Activated CD4-positive, alpha-beta T cell treated with anti-CD3 and anti-CD28 coated beads, Interleukin-2, amount 10 ng/mL, durations not matched to agents 24 days and 14 days (primary cell): ENCODE measurements at regions not wholly inside any gene's neighbourhood (a gene's known extent, or its start where the extent isn't known, plus 50 kb on each side); places are given as distances from the start of the nearest gene placed in this dataset.

Experiments used
- DNase-seq: peaks from one replicate; pipeline ENCODE4 v3.0.0; 2022
- H3K27ac Mint-ChIP-seq: one replicate; pipeline ENCODE4 v1.8.0; 2022; ENCODE audit warnings: mild to moderate bottlenecking, mixed read lengths
- H3K27me3 Mint-ChIP-seq: one replicate; pipeline ENCODE4 v1.8.0; 2022; ENCODE audit warnings: mixed read lengths
- H3K36me3 Mint-ChIP-seq: one replicate; pipeline ENCODE4 v1.8.0; 2022; ENCODE audit warnings: low read depth, mild to moderate bottlenecking, mixed read lengths
- H3K4me1 Mint-ChIP-seq: one replicate; pipeline ENCODE4 v1.8.0; 2021; ENCODE audit warnings: mixed read lengths
- H3K4me3 Mint-ChIP-seq: one replicate; pipeline ENCODE4 v1.8.0; 2022; ENCODE audit warnings: mild to moderate bottlenecking, moderate library complexity, mixed read lengths
- H3K9me3 Mint-ChIP-seq: one replicate; pipeline ENCODE4 v1.8.0; 2021; ENCODE audit warnings: mixed read lengths
- intact Hi-C: fragments of 100-400 bp; cut with micrococcal nuclease; formaldehyde crosslinking; loops from one replicate; pipeline ENCODE4 v1.15.1; 2023

DNA sequence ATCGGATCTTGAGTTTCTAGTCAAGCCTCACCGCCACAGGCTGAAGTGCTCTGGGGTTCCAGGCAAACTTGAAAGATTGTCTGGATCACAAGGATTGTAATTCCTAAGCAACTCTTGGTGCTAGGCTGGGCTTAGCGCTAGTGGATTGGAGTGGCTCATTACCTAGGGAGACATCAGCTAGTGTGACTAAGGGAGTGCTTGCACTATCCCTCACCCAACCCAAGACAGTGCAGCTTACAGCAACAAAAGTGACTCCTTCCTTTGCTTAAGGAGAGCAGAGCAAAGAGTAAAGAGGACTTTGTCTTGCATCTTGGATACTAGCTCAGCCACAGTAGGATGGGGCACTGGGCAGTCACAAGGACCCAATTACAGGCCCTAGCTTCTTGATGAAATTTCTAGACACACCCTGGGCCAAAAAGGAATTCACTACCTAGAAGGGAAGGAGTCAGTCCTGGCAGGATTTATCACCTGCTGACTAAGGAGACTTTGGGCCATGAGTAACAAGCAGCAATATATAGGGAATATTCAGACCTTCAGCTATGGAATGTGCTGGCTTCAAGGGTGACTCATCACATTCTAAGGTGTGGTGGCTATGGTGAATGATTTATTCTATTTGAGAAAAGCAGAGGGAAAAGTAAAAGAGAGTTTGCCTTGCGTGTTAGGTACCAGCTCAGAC, 1212.4 kb downstream of the PCDH18 start:
- no peaks in the 10 kb centered on the region for H3K27me3 Mint-ChIP-seq
- intact Hi-C loops, result no loop called here
- no peaks in the 10 kb centered on the region for H3K9me3 Mint-ChIP-seq
- no peak for DNase-seq
- H3K4me1 Mint-ChIP-seq, result no peaks in the 10 kb centered on the region
- H3K4me3 Mint-ChIP-seq, result no peak overlapping the region
- no peaks in the 10 kb centered on the region for H3K36me3 Mint-ChIP-seq
- H3K27ac Mint-ChIP-seq, result no peak overlapping the region

DNA sequence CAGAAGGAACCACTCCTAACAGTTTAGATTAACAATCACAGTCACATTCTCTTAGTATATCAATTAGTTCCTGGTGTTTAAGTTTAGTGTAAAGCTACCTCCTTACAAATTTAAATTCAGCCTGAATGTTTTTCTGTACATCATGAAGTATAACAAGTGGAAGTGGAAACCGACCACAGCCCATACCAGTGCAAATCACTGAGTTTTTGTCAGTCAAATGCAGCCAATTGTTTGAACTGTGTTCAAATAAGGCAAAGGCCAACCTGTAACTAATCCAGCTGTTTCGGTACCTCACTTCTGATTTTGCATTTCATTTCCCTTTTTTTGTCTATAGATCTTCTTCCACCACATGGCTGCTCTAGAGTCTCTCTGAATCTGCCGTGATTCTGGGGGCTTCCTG, 1215.3 kb downstream of the PCDH18 start:
- Mint-ChIP-seq H3K4me1 (no peaks in the 10 kb centered on the region), H3K36me3 (no peaks in the 10 kb centered on the region)
- intact Hi-C loops, result no loop called here

DNA sequence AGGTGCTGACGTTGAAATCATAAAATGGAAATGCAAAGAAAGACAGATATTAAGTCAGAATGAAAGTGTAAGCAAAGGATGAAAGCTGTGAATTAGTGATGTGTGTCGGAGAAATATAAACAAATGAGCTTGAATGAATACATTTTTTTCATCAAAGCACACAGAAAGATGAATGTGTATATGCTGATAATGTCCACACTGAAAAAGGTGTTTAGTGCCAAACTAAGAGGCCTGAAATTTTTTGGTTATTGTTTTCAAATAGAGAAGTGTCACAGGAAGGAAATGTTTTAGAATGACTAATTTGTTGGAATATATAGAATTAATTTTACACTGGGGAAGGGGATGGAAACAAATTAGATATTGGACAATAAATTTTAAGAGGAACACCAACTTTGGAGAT, 1217.6 kb downstream of the PCDH18 start:
- intact Hi-C loops, result no loop called here
- Mint-ChIP-seq H3K36me3 (no peaks in the 10 kb centered on the region), H3K4me1 (no peaks in the 10 kb centered on the region), H3K4me3 (no peak overlapping the region), H3K9me3 (no peaks in the 10 kb centered on the region), H3K27ac (no peak overlapping the region), H3K27me3 (no peaks in the 10 kb centered on the region)
- no peak for DNase-seq

More for the DNA sequence above, 1215.3 kb downstream of the PCDH18 start:
- no peaks in the 10 kb centered on the region for H3K27me3 Mint-ChIP-seq
- DNase-seq, result no peak
- H3K9me3 Mint-ChIP-seq, result no peaks in the 10 kb centered on the region
- no peak overlapping the region for H3K4me3 Mint-ChIP-seq
- H3K27ac Mint-ChIP-seq, result no peak overlapping the region

DNA sequence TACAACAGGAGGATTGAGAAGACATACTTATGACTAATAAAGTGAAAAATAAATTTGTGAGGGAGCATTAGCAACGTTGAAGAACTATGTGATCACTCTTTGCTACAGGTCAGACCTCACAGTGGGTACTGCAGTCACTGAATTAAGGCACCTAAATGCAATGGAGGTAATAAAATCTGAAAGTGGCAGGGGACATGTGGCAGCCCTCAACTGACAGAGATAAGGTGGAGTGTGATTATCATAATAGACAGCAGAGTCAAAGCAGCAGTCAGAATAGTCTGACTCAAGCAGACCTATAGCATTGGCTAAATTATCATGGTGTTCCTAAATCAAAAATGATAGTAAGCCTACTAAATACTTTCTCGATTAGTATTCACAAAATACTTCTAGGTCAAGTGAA, 1220.5 kb downstream of the PCDH18 start:
- no peaks in the 10 kb centered on the region for H3K27me3 Mint-ChIP-seq
- no peaks in the 10 kb centered on the region for H3K9me3 Mint-ChIP-seq
- H3K4me1 Mint-ChIP-seq, result no peaks in the 10 kb centered on the region
- no peak for DNase-seq
- intact Hi-C loops, result no loop called here
- H3K36me3 Mint-ChIP-seq, result no peaks in the 10 kb centered on the region
- H3K27ac Mint-ChIP-seq, result no peak overlapping the region
- no peak overlapping the region for H3K4me3 Mint-ChIP-seq

DNA sequence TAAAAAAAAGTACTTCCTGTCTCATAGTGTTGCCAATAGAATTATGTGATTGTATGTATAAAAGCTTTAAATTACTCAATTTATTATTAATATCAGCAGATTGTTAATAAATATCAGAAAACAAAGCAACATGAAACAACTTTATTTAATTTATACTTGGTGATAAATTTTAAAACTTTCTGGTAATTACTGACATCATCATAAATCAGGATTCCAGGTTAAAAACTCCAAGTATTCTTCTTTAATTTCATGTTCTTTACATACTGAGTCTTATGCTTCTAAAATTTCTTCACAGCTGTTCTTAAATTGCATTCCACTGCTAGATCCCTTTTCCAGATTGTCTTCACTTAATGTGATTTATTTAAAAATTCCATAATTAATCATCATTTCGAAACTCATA, 1224.5 kb downstream of the PCDH18 start:
- intact Hi-C loops, result no loop called here
- H3K4me3 Mint-ChIP-seq, result no peak overlapping the region
- no peaks in the 10 kb centered on the region for H3K27me3 Mint-ChIP-seq
- no peak overlapping the region for H3K27ac Mint-ChIP-seq
- H3K9me3 Mint-ChIP-seq, result no peaks in the 10 kb centered on the region
- H3K4me1 Mint-ChIP-seq, result no peaks in the 10 kb centered on the region
- no peak for DNase-seq
- no peaks in the 10 kb centered on the region for H3K36me3 Mint-ChIP-seq

DNA sequence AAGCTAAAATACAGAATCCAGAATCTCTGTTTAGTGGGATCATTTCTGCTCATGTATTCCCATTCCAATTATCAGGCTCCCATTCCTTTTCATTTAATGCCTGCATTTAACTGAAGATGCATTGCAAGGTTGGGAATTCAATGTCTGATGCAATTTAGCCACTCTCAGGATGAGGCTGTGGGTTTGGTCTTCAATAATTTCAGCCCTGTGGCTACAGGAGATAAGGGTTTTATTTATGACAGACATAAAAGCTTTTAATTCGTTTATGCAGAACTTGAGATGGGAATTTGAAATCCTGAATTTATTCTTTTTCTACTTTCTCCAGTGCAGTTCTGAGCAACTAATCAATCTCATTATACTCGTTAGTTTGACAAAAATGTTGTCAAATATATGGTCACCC, 1225.9 kb downstream of the PCDH18 start:
- Mint-ChIP-seq H3K27ac (no peak overlapping the region), H3K9me3 (no peaks in the 10 kb centered on the region), H3K36me3 (no peaks in the 10 kb centered on the region), H3K4me3 (no peak overlapping the region), H3K27me3 (no peaks in the 10 kb centered on the region), H3K4me1 (no peaks in the 10 kb centered on the region)
- DNase-seq, result no peak
- intact Hi-C loops, result no loop called here

DNA sequence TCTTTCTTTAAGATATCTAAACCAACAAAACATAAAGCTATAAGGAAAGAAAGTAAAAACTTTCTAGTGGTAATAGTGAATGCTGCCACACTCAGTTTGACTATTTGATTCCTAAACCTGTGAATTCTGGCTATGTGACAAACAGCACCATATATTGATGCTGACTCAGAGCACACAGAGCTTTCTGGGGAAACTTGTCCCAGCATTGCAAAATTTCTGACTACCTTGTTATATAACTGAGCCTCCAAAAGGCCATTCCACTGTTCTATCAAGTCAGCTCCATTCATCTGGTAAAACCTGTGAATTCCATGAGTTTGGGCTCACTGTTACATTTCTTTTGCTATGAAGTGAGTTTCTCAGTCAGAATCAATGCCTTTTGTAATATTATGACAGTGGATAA, 1229.7 kb downstream of the PCDH18 start:
- Mint-ChIP-seq H3K9me3 (no peaks in the 10 kb centered on the region), H3K4me1 (no peaks in the 10 kb centered on the region), H3K27me3 (no peaks in the 10 kb centered on the region), H3K27ac (no peak overlapping the region), H3K36me3 (no peaks in the 10 kb centered on the region), H3K4me3 (no peak overlapping the region)
- intact Hi-C loops, result no loop called here
- DNase-seq, result no peak

DNA sequence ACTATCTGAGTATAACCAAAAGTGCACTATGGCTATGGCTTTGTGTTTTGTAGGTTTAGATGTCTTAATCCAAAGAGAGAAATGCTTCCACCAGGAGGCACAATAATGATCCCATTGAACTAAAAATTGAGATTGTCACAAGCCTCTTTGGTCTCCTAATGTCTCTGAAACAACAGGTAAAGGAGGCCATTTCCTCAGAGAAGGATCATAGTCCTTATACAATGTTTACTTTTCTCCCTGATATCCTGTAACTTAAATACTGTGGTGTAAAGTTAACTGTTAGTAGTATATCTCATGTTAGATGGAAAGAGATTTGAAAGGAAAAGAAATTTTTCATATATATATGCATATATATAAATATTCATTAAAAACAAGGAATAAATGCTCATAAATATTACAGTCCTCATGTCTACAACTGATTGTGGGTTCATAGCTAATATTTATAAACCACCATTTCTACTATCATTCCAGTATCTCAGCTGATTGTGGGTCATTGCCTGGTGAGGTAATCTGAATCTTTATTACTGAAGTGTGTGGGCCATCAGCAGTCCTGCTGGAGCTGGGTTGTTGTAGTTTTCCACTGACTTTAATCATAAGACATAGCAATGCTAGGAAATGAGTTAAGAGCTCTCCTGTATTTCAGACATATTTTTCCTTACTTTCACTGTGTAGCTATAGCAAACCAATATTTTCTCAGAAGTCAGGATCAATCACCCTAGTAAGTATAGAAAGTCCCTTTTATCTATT, 1230.4 kb downstream of the PCDH18 start:
- no peaks in the 10 kb centered on the region for H3K4me1 Mint-ChIP-seq
- H3K27ac Mint-ChIP-seq, result no peak overlapping the region
- H3K9me3 Mint-ChIP-seq, result no peaks in the 10 kb centered on the region
- no peak for DNase-seq
- no peaks in the 10 kb centered on the region for H3K27me3 Mint-ChIP-seq
- H3K4me3 Mint-ChIP-seq, result no peak overlapping the region
- no peaks in the 10 kb centered on the region for H3K36me3 Mint-ChIP-seq
- intact Hi-C loops, result no loop called here

DNA sequence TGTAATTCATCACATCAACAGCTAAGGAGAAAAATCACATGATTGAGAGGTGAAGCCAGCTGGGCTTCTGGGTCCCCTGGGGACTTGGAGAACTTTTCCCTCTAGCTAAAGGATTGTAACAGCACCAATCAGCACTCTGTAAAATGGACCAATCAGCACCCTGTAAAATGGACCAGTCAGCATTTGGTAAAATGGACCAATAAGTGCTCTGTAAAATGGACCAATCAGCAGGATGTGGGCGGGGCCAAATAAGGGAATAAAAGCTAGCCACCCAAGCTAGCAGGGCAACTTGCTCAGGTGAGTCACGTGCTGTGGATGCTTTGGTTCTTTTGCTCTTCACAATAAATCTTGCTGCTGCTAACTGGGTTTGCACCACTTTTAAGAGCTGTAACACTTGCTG, 1248.3 kb downstream of the PCDH18 start:
- no peak overlapping the region for H3K4me3 Mint-ChIP-seq
- H3K27me3 Mint-ChIP-seq, result no peaks in the 10 kb centered on the region
- DNase-seq, result no peak
- no peaks in the 10 kb centered on the region for H3K4me1 Mint-ChIP-seq
- intact Hi-C loops, result no loop called here
- no peak overlapping the region for H3K27ac Mint-ChIP-seq
- no peaks in the 10 kb centered on the region for H3K36me3 Mint-ChIP-seq
- H3K9me3 Mint-ChIP-seq, result no peaks in the 10 kb centered on the region

DNA sequence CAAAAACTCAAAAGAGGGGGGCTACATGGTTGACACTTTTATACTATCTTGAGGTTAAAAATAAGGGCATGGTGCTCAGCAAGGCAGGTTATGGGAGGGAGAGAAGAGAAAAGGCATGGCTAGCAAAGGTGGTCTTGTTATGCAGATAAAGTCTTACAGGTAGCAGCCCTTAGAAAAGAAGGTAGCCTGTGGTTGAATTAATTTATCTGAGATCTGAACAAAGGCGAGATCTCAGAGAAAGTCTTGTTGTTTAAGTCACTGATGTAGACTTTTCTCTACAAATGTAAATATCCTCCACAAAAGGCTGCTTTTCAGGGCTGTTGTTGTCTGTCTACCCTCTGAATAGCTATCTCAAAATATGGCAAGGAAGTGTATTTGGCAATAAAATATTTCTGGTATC, 1250.4 kb downstream of the PCDH18 start:
- H3K27me3 Mint-ChIP-seq, result no peaks in the 10 kb centered on the region
- no peak overlapping the region for H3K27ac Mint-ChIP-seq
- H3K36me3 Mint-ChIP-seq, result no peaks in the 10 kb centered on the region
- no peak for DNase-seq
- peaks cover 4% of the 10 kb centered on the region for H3K9me3 Mint-ChIP-seq
- intact Hi-C loops, result no loop called here
- H3K4me1 Mint-ChIP-seq, result no peaks in the 10 kb centered on the region
- no peak overlapping the region for H3K4me3 Mint-ChIP-seq

DNA sequence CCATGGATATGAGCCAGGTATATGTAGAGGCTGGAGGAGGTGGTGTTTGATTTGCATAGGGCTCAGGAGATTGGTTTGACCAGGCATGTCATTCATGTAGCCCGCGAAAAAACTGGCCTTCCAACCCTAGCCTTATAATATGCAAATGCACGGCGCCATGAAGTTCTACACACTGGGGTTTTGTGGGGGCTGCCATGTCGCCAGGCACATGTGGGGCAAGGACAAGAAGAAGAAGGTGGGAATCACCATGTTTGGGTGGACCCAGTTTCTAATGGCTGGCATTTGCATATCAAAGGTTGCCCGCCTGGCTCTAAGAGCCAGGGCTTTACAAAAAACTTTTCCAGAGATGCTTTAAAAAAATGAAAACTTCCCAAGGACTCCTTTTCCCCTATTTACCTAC, 1251.0 kb downstream of the PCDH18 start:
- Mint-ChIP-seq H3K4me1 (no peaks in the 10 kb centered on the region), H3K9me3 (peaks cover 4% of the 10 kb centered on the region), H3K4me3 (no peak overlapping the region), H3K36me3 (no peaks in the 10 kb centered on the region), H3K27ac (no peak overlapping the region), H3K27me3 (no peaks in the 10 kb centered on the region)
- intact Hi-C loops, result no loop called here
- DNase-seq, result no peak

DNA sequence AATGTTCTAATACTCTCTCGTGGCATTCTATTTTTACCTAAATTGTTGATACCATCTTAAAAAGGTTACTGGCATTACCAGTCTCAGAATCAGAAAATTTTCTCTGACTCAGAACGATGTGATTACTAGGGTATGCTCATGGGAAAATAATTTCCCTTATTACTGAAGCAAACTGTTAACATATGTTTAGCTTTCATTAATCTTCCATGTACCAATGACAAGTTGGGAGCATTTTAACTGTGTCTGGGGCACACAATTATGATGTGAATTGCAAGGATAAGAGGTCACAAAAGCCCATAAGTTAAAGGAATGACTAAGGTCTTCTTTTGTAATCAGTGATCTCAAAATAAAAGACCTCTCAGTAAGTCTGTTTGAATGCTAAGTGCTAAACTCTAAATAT, 1254.6 kb downstream of the PCDH18 start:
- no peak for DNase-seq
- Mint-ChIP-seq H3K4me3 (no peak overlapping the region), H3K36me3 (no peaks in the 10 kb centered on the region), H3K27ac (no peak overlapping the region), H3K4me1 (no peaks in the 10 kb centered on the region), H3K9me3 (peaks cover 4% of the 10 kb centered on the region), H3K27me3 (no peaks in the 10 kb centered on the region)
- intact Hi-C loops, result no loop called here

DNA sequence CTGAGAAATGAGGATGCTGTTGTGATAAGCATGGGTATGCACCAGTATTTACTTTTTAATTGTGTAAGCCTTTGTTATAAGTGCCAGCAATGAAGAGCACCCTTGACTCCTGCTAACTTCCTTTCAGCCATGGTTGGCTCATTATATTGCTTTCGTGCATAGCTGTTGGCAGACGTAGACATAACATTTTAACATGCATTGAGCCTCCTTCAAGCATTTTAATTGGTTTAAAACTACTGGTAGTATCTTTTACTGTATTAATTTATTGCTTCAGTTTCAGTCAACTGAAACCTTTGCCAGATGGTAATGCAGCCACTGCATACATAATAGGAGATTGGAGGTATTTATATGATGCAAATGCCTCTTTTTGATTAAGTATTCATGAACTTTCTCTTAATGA, 1285.4 kb downstream of the PCDH18 start:
- intact Hi-C loops, result no loop called here
- no peaks in the 10 kb centered on the region for H3K36me3 Mint-ChIP-seq
- no peaks in the 10 kb centered on the region for H3K4me1 Mint-ChIP-seq
- no peak overlapping the region for H3K4me3 Mint-ChIP-seq
- no peaks in the 10 kb centered on the region for H3K27me3 Mint-ChIP-seq
- H3K27ac Mint-ChIP-seq, result no peak overlapping the region
- no peak for DNase-seq
- H3K9me3 Mint-ChIP-seq, result no peaks in the 10 kb centered on the region

DNA sequence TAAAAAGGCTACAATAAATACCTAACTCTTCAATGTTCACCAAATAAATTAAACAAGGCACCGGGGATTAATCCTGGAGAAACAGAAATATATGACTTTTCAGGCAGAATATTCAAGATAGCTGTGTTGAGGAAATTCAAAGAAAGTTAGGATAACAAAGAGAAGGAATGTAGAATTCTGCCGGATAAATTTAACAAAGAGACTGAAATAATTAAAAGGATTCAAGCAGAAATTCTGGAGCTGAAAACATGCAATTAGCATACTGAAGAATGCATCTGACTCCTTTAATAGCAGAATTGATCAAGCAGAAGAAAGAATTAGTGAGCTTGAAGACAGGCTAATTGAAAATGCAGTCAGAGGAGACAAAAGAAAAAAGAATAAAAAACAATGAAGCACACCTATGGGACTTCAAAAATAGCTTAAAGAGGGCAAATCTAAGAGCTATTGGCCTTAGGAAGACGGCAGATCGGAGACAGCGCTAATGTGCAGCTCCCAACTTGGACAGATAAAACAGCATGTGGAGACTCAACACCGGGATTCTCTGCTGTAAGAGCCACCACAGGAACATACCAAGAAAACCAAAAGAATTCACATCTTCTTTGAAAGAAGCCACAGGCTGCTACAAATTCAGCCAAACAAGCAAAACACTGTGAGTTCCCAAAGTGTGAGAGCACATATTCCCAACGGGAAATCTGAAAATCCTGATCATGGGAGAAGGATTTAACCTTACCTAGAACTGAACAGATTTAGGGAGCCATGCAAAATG, 1290.9 kb downstream of the PCDH18 start:
- Mint-ChIP-seq H3K9me3 (peaks cover 6% of the 10 kb centered on the region), H3K27ac (no peak overlapping the region), H3K36me3 (no peaks in the 10 kb centered on the region), H3K4me3 (no peak overlapping the region), H3K4me1 (no peaks in the 10 kb centered on the region), H3K27me3 (no peaks in the 10 kb centered on the region)
- intact Hi-C loops, result no loop called here
- DNase-seq, result no peak
